Tibial artery (tissue), 4 donors: ENCODE measurements at regions not wholly inside any gene's neighbourhood (a gene's known extent, or its start where the extent isn't known, plus 50 kb on each side); places are given as distances from the start of the nearest gene placed in this dataset.

Experiments
- DNase-seq, 2 donors: peaks; one replicate each; pipeline ENCODE4 v3.0.0-alpha.2; 2019
- H3K27ac ChIP-seq, 2 donors: fragments of 200-600 bp; sonication (generic) in 1 of 2; 1 replicate in 1 of 2; 2 replicates in 1 of 2; pipeline ENCODE4 v1.5.1; 2018 to 2019; ENCODE audit warnings: mild to moderate bottlenecking in 1 of 2
- H3K27me3 ChIP-seq, 2 donors: fragments of 200-600 bp; sonication (generic) in 1 of 2; one replicate each; pipeline versions ENCODE4 v1.5.1 to v1.6.0; 2016 to 2019
- H3K36me3 ChIP-seq, 3 donors: fragments of 200-600 bp; sonication (generic) in 2 of 3; one replicate each; pipeline ENCODE4 v1.5.1; 2016 to 2019; ENCODE audit warnings: mild to moderate bottlenecking in 2 of 3
- H3K4me1 ChIP-seq, 4 donors: fragments of 200-600 bp; sonication (generic) in 2 of 4; 1 replicate in 3 of 4; 2 replicates in 1 of 4; pipeline ENCODE4 v1.5.1; 2016 to 2019
- H3K4me3 ChIP-seq, 2 donors: fragments of 200-600 bp; sonication (generic) in 1 of 2; 1 replicate in 1 of 2; 2 replicates in 1 of 2; pipeline ENCODE4 v1.5.1; 2018 to 2019; ENCODE audit warnings: mild to moderate bottlenecking in 2 of 2
- H3K9me3 ChIP-seq, 3 donors: fragments of 200-600 bp; sonication (generic) in 1 of 3; one replicate each; pipeline ENCODE4 v1.5.1; 2016 to 2019
- CTCF ChIP-seq, 2 experiments: fragments of 200-600 bp in 1 of 2; fragments of 450-650 bp in 1 of 2; IDR thresholded peaks; one replicate each; pipeline ENCODE4 v1.5.1; 2017 to 2019; ENCODE audit warnings: antibody characterized with exemption in 2 of 2, mild to moderate bottlenecking in 1 of 2, moderate library complexity in 1 of 2
- intact Hi-C: fragments of 100-400 bp; cut with DNase I; formaldehyde crosslinking; loops from one replicate; pipeline ENCODE4 v1.15.0; 2023; ENCODE audit warnings: low total_unique reads

GRCh38 chr3:43854283-43854682, 163.5 kb downstream of the ABHD5 start:
- Histone ChIP-seq H3K9me3 (no peaks in the 10 kb centered on the region), H3K4me1 (peaks cover 0 to 5% (median 0%) of the 10 kb centered on the region in 4 donors), H3K4me3 (no peak overlapping the region), H3K27me3 (peaks cover 0 to 24% of the 10 kb centered on the region in 2 donors), H3K36me3 (no peaks in the 10 kb centered on the region), H3K27ac (no peak overlapping the region)
- TF ChIP-seq CTCF (IDR thresholded peaks at IDR 0.05): no peak
- intact Hi-C loops: loop anchor here (10.0 kb wide), 1 partner anchor 341 kb away; no protein-coding TSS in a partner anchor
- DNase-seq: no peak

- no peak for TF ChIP-seq CTCF (IDR thresholded peaks at IDR 0.05)
- H3K27ac ChIP-seq: no peak overlapping the region
- H3K9me3 ChIP-seq: no peaks in the 10 kb centered on the region
- no peaks in the 10 kb centered on the region for H3K36me3 ChIP-seq
- no peak for DNase-seq
- peaks cover 0 to 5% (median 0%) of the 10 kb centered on the region in 4 donors for H3K4me1 ChIP-seq
- H3K27me3 ChIP-seq: peaks cover 0 to 24% of the 10 kb centered on the region in 2 donors
- intact Hi-C loops: loop anchor here (10.0 kb wide), 1 partner anchor 340 kb away; no protein-coding TSS in a partner anchor
- no peak overlapping the region for H3K4me3 ChIP-seq
Measured at GRCh38 chr3:43854916-43855315, 164.2 kb downstream of the ABHD5 start.

DNA sequence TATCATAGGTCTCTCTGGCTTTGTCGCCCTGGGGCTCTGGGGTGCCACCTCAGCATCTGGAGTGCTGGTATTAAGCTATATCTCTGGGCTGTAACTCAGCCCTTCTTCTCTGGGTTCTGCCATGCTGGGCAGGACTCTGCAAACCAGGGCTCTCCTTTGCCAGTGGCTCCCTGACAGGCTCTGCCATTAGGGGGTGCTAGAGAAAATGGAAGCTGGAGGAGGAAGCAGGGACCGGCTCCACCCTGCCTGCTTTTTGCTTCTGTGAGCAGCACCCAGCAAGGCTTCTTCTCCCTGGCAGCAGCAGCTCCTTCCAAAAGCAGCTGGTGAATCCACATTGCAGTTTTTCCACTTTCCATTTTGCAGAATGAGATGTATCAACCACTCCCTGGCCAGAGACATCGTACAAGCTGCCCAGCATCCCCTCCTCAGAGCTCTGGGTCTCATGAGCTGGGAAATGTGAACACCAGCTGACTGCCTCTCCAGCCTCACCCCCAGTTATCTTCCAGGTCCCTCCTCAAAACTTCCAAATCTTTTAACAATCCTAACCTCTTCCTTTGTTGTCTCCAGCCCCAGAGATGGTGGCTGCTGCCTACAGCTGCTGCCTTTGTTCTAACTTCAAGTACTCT, 165.0 kb downstream of the ABHD5 start:
- DNase-seq: peak; percentile 48 to 76
- peak; percentile 46 to 48 for TF ChIP-seq CTCF (IDR thresholded peaks at IDR 0.05)
- H3K27me3 ChIP-seq: peaks cover 0 to 24% of the 10 kb centered on the region in 2 donors
- no peaks in the 10 kb centered on the region for H3K9me3 ChIP-seq
- H3K27ac ChIP-seq: no peak overlapping the region
- no peaks in the 10 kb centered on the region for H3K36me3 ChIP-seq
- intact Hi-C loops: loop anchor here (10.0 kb wide), 1 partner anchor 339 kb away; no protein-coding TSS in a partner anchor
- peaks cover 0 to 5% (median 0%) of the 10 kb centered on the region in 4 donors for H3K4me1 ChIP-seq
- no peak overlapping the region for H3K4me3 ChIP-seq

DNA sequence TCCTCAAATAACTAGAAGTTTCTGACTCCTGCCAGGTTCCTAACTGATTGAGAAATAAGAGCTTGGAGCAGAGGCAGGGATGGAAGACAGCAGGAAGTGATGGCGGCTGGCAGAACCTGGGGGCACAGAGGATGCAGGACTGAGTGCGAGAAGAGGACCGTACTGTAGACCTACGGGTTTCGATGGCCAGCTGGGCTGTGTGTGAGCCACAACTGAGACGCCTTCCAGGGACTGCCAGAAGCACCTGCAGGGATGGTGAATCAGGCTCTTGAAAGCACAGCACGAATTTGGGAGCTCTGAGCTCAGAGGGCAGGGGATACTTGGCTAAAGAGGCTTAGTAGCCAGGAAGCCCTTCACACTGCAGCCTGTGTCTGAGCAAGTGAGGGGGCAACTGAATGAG, 165.6 kb downstream of the ABHD5 start:
- H3K4me1 ChIP-seq: peaks cover 0 to 5% (median 0%) of the 10 kb centered on the region in 4 donors
- intact Hi-C loops: loop anchor here (10.0 kb wide), 1 partner anchor 338 kb away; no protein-coding TSS in a partner anchor
- peaks cover 0 to 24% of the 10 kb centered on the region in 2 donors for H3K27me3 ChIP-seq
- no peaks in the 10 kb centered on the region for H3K9me3 ChIP-seq
- no peak for TF ChIP-seq CTCF (IDR thresholded peaks at IDR 0.05)
- DNase-seq: no peak
- H3K27ac ChIP-seq: no peak overlapping the region
- H3K36me3 ChIP-seq: no peaks in the 10 kb centered on the region
- H3K4me3 ChIP-seq: no peak overlapping the region

- intact Hi-C loops: loop anchor here (10.0 kb wide), 1 partner anchor 338 kb away; no protein-coding TSS in a partner anchor
- no peak overlapping the region for H3K4me3 ChIP-seq
- no peak for DNase-seq
- H3K27me3 ChIP-seq: peaks cover 0 to 24% of the 10 kb centered on the region in 2 donors
- no peak overlapping the region for H3K27ac ChIP-seq
- no peaks in the 10 kb centered on the region for H3K36me3 ChIP-seq
- no peak for TF ChIP-seq CTCF (IDR thresholded peaks at IDR 0.05)
- H3K9me3 ChIP-seq: no peaks in the 10 kb centered on the region
- H3K4me1 ChIP-seq: peaks cover 0 to 5% (median 0%) of the 10 kb centered on the region in 4 donors
Measured at GRCh38 chr3:43856761-43857160, 166.0 kb downstream of the ABHD5 start.
